HG03469 (cell line): ENCODE measurements at regions not wholly inside any gene's neighbourhood (a gene's known extent, or its start where the extent isn't known, plus 50 kb on each side); places are given as distances from the start of the nearest gene placed in this dataset.

Experiments used
- ATAC-seq: cut with Tn5 transposase; IDR thresholded peaks from one replicate; pipeline ENCODE4 v1.9.1; 2021; ENCODE audit warnings: mild to moderate bottlenecking, moderate library complexity, moderate number of reproducible peaks; ENCODE audit not compliant: unreplicated experiment

- ATAC-seq = no peak
Observed at GRCh38 chr5:87099291-87099839, 168.3 kb upstream of the RASA1 start.

- ATAC-seq = no peak
Observed at GRCh38 chr5:87099968-87100367, 167.7 kb upstream of the RASA1 start.

GRCh38 chr5:87101321-87101720, 166.4 kb upstream of the RASA1 start:
- no peak for ATAC-seq

- ATAC-seq = no peak
Observed at GRCh38 chr5:87102841-87103240, 164.8 kb upstream of the RASA1 start.

- peak; percentile 93 for ATAC-seq
Observed at GRCh38 chr5:87103616-87104287, 163.9 kb upstream of the RASA1 start.

- ATAC-seq = no peak
Observed at GRCh38 chr5:87105577-87105976, 162.1 kb upstream of the RASA1 start.

GRCh38 chr5:87109746-87110145, 157.9 kb upstream of the RASA1 start:
- no peak for ATAC-seq

GRCh38 chr5:87110721-87111120, 157.0 kb upstream of the RASA1 start:
- no peak for ATAC-seq

GRCh38 chr5:87113861-87114260, 153.8 kb upstream of the RASA1 start:
- ATAC-seq = no peak

GRCh38 chr5:87114631-87115030, 153.1 kb upstream of the RASA1 start:
- ATAC-seq = no peak

- ATAC-seq = no peak
Observed at GRCh38 chr5:87115839-87116364, 151.8 kb upstream of the RASA1 start.

GRCh38 chr5:87116825-87117512, 150.7 kb upstream of the RASA1 start:
- peak; percentile 88 for ATAC-seq

- ATAC-seq = no peak
Observed at GRCh38 chr5:87119588-87119987, 148.1 kb upstream of the RASA1 start.

GRCh38 chr5:87120518-87121303, 147.0 kb upstream of the RASA1 start:
- ATAC-seq = no peak

GRCh38 chr5:87121304-87122150, 146.2 kb upstream of the RASA1 start:
- ATAC-seq = peak; percentile 64

GRCh38 chr5:87122151-87122977, 145.3 kb upstream of the RASA1 start:
- ATAC-seq = no peak

- ATAC-seq = no peak
Observed at GRCh38 chr5:87125766-87126165, 141.9 kb upstream of the RASA1 start.

- no peak for ATAC-seq
Observed at GRCh38 chr5:87126869-87127268, 140.8 kb upstream of the RASA1 start.

GRCh38 chr5:87127426-87127825, 140.3 kb upstream of the RASA1 start:
- ATAC-seq = no peak
